Embryonic facial prominence (tissue), 1 donor: ENCODE measurements at regions not wholly inside any gene's neighbourhood (a gene's known extent, or its start where the extent isn't known, plus 50 kb on each side); places are given as distances from the start of the nearest gene placed in this dataset.

Experiments
- DNase-seq: peaks from one replicate; pipeline ENCODE4 v3.0.0-alpha.2; 2016; ENCODE audit errors: extremely low spot score

GRCh38 chr2:237150186-237150585, 64.5 kb downstream of the COPS8 start:
- no peak for DNase-seq

- DNase-seq = no peak
Measured at GRCh38 chr2:237150831-237151375, 65.2 kb downstream of the COPS8 start.

- no peak for DNase-seq
Measured at GRCh38 chr2:237152361-237152760, 66.7 kb downstream of the COPS8 start.

GRCh38 chr2:237153181-237153580, 67.5 kb downstream of the COPS8 start:
- DNase-seq = no peak

GRCh38 chr2:237154082-237154638, 68.5 kb downstream of the COPS8 start:
- DNase-seq = no peak

GRCh38 chr2:237154884-237155851, 69.5 kb downstream of the COPS8 start:
- no peak for DNase-seq

GRCh38 chr2:237156031-237156856, 70.6 kb downstream of the COPS8 start:
- DNase-seq = no peak

- no peak for DNase-seq
Measured at GRCh38 chr2:237156857-237157779, 71.4 kb downstream of the COPS8 start.

GRCh38 chr2:237157780-237158102, 72.1 kb downstream of the COPS8 start:
- no peak for DNase-seq

GRCh38 chr2:237158194-237158593, 72.5 kb downstream of the COPS8 start:
- no peak for DNase-seq

GRCh38 chr2:237159006-237159911, 73.6 kb downstream of the COPS8 start:
- DNase-seq = no peak

- no peak for DNase-seq
Measured at GRCh38 chr2:237160271-237160919, 74.7 kb downstream of the COPS8 start.

- no peak for DNase-seq
Measured at GRCh38 chr2:237161189-237161588, 75.5 kb downstream of the COPS8 start.

GRCh38 chr2:237162959-237163358, 77.3 kb downstream of the COPS8 start:
- no peak for DNase-seq

- no peak for DNase-seq
Measured at GRCh38 chr2:237164474-237165042, 78.9 kb downstream of the COPS8 start.

GRCh38 chr2:237165405-237166276, 80.0 kb downstream of the COPS8 start:
- no peak for DNase-seq

GRCh38 chr2:237167038-237167437, 81.3 kb downstream of the COPS8 start:
- DNase-seq = no peak

GRCh38 chr2:237167934-237168333, 82.2 kb downstream of the COPS8 start:
- DNase-seq = no peak
